GM20000 (cell line): ENCODE measurements at regions not wholly inside any gene's neighbourhood (a gene's known extent, or its start where the extent isn't known, plus 50 kb on each side); places are given as distances from the start of the nearest gene placed in this dataset.

Experiments used
- DNase-seq: peaks from one replicate; pipeline ENCODE4 v3.0.0; 2012; ENCODE audit warnings: low spot score
- CTCF ChIP-seq: IDR thresholded peaks from 2 replicates; pipeline ENCODE4 v1.5.1; 2012; ENCODE audit warnings: mild to moderate bottlenecking, control low read depth; ENCODE audit errors: extremely low read depth, missing control alignments

- no peak for TF ChIP-seq CTCF
- no peak for DNase-seq
Measured at GRCh38 chr1:5012249-5012648, 357.8 kb downstream of the AJAP1 start.

GRCh38 chr1:5010656-5011055 lies 356.2 kb downstream of the AJAP1 start:
- TF ChIP-seq CTCF, result no peak
- no peak for DNase-seq

GRCh38 chr1:5010236-5010635 lies 355.8 kb downstream of the AJAP1 start:
- TF ChIP-seq CTCF, result no peak
- no peak for DNase-seq

- DNase-seq, result no peak
- TF ChIP-seq CTCF, result no peak
Measured at GRCh38 chr1:5009376-5010065, 355.1 kb downstream of the AJAP1 start.

- no peak for TF ChIP-seq CTCF
- no peak for DNase-seq
Measured at GRCh38 chr1:5005171-5005570, 350.8 kb downstream of the AJAP1 start.

- no peak for DNase-seq
- no peak for TF ChIP-seq CTCF
Measured at GRCh38 chr1:5002676-5003075, 348.3 kb downstream of the AJAP1 start.

GRCh38 chr1:5001466-5001865 lies 347.1 kb downstream of the AJAP1 start:
- no peak for TF ChIP-seq CTCF
- DNase-seq, result no peak
